ENCODE measurements at regions not wholly inside any gene's neighbourhood (a gene's known extent, or its start where the extent isn't known, plus 50 kb on each side); places are given as distances from the start of the nearest gene placed in this dataset.

GRCh38 chr19:28820289-28820688, 392.7 kb downstream of the UQCRFS1 start:
- FAIRE-seq (no peak), DNase-seq (ENCODE audit: low spot score in 2 of 2) (no peak)

DNA sequence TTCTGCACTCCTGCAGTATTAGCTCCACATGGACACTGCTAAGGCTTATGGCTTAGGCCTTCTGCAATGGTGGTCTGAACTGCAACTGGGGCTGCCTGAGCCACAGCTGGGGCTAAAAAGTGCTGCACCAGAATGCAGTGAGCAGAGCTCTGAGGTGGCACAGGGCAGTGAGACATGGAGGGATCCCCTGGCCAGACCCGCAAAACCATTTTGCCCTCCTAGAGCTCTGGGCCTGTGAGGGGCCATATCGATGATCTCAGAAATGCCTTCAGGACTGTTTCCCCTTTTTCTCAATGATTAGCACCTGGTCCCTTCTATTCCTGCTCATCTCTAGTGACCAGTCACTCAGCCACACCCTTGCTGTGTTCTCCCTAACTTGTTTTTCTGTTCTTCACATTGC, 397.7 kb downstream of the UQCRFS1 start:
- DNase-seq (ENCODE audit: low spot score in 2 of 2) (no peak), FAIRE-seq (no peak)

- FAIRE-seq (no peak), DNase-seq (ENCODE audit: low spot score in 2 of 2) (no peak)
These were observed 418.6 kb downstream of the UQCRFS1 start for GRCh38 chr19:28794301-28794700.

GRCh38 chr19:28793391-28794168, 419.4 kb downstream of the UQCRFS1 start:
- peak in 1 of 2 donors; percentile 36 for DNase-seq (ENCODE audit: low spot score in 2 of 2)
- no peak for FAIRE-seq

DNA sequence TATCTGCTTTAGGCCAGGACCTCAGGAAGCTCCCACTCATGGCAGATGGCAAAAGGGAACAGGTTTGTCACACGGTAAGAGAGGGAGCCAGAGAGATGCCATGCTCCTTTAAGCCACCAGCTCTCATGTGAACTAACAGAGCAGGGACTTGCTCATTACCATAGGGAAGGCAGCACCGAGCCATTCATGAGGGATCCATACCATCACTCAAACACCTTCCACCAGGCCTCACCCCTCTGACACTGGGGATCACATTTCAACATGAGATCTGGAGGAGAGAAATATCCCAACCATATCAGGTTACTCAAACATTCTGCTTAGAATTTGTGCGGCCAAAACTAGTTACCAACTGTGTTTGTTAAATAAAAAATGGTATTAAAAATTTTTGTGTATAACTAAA, 427.0 kb downstream of the UQCRFS1 start:
- DNase-seq (ENCODE audit: low spot score in 2 of 2) (no peak), FAIRE-seq (no peak)

- DNase-seq (ENCODE audit: low spot score in 2 of 2), result no peak
- FAIRE-seq, result no peak
These were observed 448.9 kb downstream of the UQCRFS1 start for GRCh38 chr19:28764066-28764465.

DNA sequence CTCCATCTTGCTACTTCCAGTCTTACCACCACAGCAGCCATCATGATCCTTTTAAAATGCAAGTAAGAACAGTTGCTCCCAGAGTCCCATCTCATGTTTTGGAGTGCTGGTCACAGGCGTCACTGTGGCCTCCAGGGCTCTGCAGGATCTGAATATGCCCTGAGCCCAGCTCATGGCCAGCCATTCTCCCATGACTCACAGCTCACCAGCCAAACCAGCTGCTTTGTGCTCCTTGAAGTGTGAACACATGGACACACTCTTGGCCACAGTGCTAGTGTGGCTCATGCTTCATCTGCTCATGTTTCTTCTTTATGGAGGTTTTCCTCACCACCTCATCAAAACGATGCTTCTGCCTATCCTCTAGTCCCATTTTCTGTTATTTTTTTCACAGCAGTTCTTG, 466.5 kb downstream of the UQCRFS1 start:
- no peak for DNase-seq (ENCODE audit: low spot score in 2 of 2)
- FAIRE-seq, result no peak

- FAIRE-seq, result no peak
- DNase-seq (ENCODE audit: low spot score in 2 of 2), result no peak
These were observed 468.0 kb downstream of the UQCRFS1 start for GRCh38 chr19:28744943-28745342.

- FAIRE-seq (peak; percentile 34), DNase-seq (ENCODE audit: low spot score in 2 of 2) (no peak)
These were observed 468.9 kb downstream of the UQCRFS1 start for GRCh38 chr19:28744014-28744413.

GRCh38 chr19:28737021-28737895, 475.7 kb downstream of the UQCRFS1 start:
- FAIRE-seq, result peak; percentile 91
- DNase-seq (ENCODE audit: low spot score in 2 of 2), result peak in 1 of 2 donors; percentile 32

GRCh38 chr19:28736528-28736927, 476.4 kb downstream of the UQCRFS1 start:
- no peak for DNase-seq (ENCODE audit: low spot score in 2 of 2)
- FAIRE-seq, result no peak

- no peak for DNase-seq (ENCODE audit: low spot score in 2 of 2)
- FAIRE-seq, result no peak
These were observed 481.4 kb downstream of the UQCRFS1 start for GRCh38 chr19:28731577-28731976.

DNA sequence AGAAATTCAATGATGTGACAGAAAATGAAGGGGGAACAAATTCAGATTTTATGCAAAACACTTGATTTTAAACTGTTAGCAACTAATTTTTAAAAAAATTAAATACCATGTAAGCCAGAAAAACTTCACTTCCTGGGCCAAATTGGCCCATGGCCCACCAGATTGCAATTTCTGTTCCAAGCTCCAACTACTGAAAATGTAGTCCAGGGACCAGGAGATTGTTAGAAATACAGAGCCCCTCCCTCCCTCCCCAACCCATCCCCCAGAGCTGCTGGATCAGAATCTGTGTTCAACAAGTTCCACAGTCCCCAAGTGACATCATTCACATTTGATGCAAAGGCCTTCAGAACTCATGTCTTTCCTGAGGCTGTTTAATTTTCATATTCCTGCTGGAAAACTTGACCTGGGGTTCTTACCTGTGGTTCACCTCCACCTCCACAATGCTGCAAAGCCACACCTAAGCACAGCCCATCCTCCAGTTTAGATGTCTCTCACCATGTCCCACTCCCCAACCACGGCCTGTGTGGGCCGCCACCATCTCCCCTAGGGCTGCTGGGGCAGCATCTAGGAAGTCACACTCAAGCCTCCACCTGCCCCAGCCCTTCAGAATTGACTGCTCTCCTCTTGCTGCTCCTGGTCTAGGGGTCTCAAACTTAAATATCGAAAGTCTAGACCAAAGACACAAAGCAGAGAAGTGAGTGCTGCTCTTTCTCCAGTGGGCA, 482.0 kb downstream of the UQCRFS1 start:
- no peak for FAIRE-seq
- no peak for DNase-seq (ENCODE audit: low spot score in 2 of 2)

DNA sequence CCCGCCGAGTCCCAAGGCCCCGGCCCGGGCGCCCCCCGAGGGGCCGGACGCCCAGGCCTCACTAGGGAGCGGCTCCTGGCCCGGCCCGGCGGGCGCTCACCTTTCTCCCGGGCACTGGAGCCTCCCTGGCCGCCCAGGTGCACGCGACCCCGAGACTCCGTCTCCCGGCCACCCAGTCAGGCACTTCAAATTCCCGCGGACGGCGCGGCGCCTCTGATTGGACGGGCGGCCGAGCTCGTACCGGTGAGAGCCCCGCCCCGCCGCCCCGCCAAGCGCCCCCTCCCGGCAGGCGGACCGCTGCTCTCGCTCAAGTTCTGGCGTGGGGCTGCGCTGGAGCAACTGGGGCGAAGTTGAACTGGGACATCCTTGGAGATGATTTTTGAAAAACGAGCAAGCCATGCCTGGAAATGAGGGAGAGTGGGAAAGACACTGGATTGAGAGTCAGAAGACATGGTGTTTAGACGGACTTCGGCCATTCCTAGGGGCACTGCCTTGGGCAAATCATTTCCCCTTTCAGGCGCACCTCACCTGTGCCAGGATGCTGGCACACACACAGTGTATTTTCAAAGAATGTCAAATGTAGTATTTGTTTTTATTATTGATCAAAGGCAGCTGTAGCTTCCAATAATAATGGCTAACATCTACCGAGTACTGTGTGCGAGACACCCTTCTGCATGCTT, 485.3 kb downstream of the UQCRFS1 start:
- DNase-seq (ENCODE audit: low spot score in 2 of 2) (peak in 1 of 2 donors; percentile 43), FAIRE-seq (no peak)

DNA sequence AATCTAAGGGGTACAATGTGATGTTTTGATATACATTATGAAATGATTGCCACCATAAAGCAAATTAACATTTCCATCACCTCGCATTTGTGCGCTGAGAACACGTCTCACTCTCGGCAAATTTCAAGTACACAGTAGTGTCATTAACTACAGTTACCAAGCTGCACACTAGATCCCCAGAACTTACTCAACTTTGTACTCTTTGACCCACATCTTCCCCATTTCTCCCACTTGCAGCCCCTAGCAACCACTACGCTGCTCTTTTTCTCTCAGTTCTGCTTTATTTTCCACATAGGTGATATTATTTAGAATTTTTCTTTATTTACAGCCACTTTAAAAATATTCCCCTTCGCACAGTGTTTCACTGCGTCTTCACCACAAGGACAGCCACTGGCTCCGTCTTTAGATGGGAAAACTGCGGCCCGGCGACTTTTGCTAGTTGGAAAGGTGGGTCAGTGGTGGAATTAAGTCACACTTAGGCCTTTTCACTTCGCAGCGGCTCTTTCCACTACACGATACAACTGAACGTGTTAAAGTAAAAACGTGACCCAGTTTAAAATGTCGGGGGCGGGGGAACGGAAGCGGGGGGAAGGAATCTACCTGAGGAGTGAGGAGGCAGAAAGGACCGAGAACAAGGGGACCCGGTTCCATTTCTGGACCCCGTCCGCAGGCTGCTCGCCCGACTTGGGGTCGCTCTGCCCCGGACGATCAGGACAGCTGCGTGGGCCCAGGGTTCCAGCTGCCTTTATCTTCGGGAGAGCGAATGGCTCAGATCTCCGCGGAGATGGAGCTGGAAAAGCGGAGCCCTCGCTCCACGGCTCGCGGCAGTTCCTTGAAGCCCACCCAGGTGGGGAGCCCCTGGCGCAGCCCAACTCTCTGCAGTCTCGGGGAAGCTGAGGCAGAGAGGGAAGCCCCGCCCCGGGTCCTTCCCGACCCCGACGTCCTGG, 486.1 kb downstream of the UQCRFS1 start:
- no peak for DNase-seq (ENCODE audit: low spot score in 2 of 2)
- no peak for FAIRE-seq

DNA sequence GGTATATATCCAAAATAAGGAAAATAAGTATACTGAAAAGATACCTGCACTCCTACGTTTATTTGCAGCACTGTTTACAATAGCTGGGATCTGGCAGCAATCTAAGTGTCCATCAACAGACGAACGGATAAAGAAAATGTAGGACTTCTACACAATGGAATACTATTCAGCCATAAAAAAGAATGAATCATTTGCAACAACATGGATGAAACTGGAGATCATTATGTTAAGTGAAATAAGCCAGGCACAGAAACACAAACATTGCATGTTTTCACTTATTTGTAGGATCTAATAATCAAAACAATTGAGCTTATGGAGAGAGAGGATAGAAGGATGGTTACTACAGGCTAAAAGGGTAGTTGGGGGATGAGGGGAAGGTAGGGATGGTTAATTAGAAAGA, 494.0 kb downstream of the UQCRFS1 start:
- DNase-seq (ENCODE audit: low spot score in 2 of 2) (no peak), FAIRE-seq (no peak)

DNA sequence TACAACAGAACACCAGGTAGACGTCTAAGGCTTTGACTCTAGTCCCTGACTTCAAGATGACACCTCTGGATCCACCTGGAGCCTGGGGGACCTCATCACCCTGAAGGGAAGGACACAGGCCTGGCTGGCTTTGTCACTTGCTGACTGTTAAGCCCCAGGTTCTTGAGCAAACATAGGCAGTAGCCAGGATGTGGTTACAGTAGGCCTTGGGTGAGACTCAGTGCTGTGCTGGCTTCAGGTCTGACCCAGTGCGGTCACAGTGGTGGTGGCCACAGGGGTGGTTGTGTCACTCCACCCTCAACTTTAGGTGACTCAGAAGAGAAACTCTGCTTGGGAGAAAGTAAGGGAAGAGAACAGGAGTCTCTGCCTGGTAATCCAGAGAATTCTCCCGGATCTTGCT, 497.8 kb downstream of the UQCRFS1 start:
- no peak for FAIRE-seq
- DNase-seq (ENCODE audit: low spot score in 2 of 2), result no peak

GRCh38 chr19:28711411-28711810, 501.5 kb downstream of the UQCRFS1 start:
- FAIRE-seq (no peak), DNase-seq (ENCODE audit: low spot score in 2 of 2) (no peak)

GRCh38 chr19:28710278-28710677, 502.7 kb downstream of the UQCRFS1 start:
- DNase-seq (ENCODE audit: low spot score in 2 of 2) (peak in 1 of 2 donors; percentile 28), FAIRE-seq (peak; percentile 97)

Measured in frontal cortex (tissue), 3 donors.